OCI-LY7 (cell line): ENCODE measurements at regions not wholly inside any gene's neighbourhood (a gene's known extent, or its start where the extent isn't known, plus 50 kb on each side); places are given as distances from the start of the nearest gene placed in this dataset.

Experiments
- BruUV-seq: library from RNA; stranded (reverse); fragments of 400-500 nt; replicated peaks from 2 replicates; lab custom pipeline; 2021; lab: Mats Ljungman, UMichigan
- CTCF ChIA-PET: fragments of 300-600 bp; sonication (Branson Sonifier 250); formaldehyde crosslinking; loops from one replicate; lab custom pipeline; 2022; ENCODE audit warnings: antibody characterized with exemption; ENCODE audit not compliant: unreplicated experiment; lab: Charles Lee
- POLR2A ChIA-PET: fragments of 300-600 bp; sonication (Branson Sonifier 250); formaldehyde crosslinking; loops from one replicate; lab custom pipeline; 2022; ENCODE audit warnings: antibody characterized with exemption; lab: Charles Lee
- DNase-seq: peaks from one replicate; pipeline ENCODE4 v3.0.0-alpha.2; 2015; ENCODE audit warnings: low spot score
- H2AFZ ChIP-seq: fragments of 200-600 bp; sonication (generic), shearing (Covaris generic); 2 replicates; pipeline ENCODE4 v1.6.1; 2014; ENCODE audit warnings: mild to moderate bottlenecking, antibody characterized with exemption, low read length, moderate library complexity
- H3K27ac ChIP-seq: fragments of 200-600 bp; sonication (generic); 2 replicates; pipeline ENCODE4 v1.5.1; 2014; ENCODE audit warnings: mixed run types, low read depth, mild to moderate bottlenecking, moderate library complexity, low read length, inconsistent platforms; ENCODE audit not compliant: poor library complexity, severe bottlenecking
- H3K36me3 ChIP-seq: fragments of 200-600 bp; sonication (generic); 2 replicates; pipeline ENCODE4 v1.6.1; 2014; ENCODE audit warnings: mild to moderate bottlenecking, antibody characterized with exemption, low read length, moderate library complexity, mixed read lengths; ENCODE audit not compliant: insufficient read depth
- H3K4me1 ChIP-seq: fragments of 200-600 bp; sonication (generic); 2 replicates; pipeline ENCODE4 v1.5.1; 2014; ENCODE audit warnings: mild to moderate bottlenecking, low read length; ENCODE audit not compliant: insufficient read depth, poor library complexity, severe bottlenecking
- H3K4me2 ChIP-seq: fragments of 200-600 bp; sonication (generic); 2 replicates; pipeline ENCODE4 v1.6.1; 2014; ENCODE audit warnings: mild to moderate bottlenecking, low read length
- H3K4me3 ChIP-seq: fragments of 200-600 bp; sonication (generic); 2 replicates; pipeline ENCODE4 v1.5.1; 2014; ENCODE audit warnings: mild to moderate bottlenecking, low read depth, low read length; ENCODE audit not compliant: poor library complexity, severe bottlenecking
- H3K79me2 ChIP-seq: fragments of 200-600 bp; sonication (generic); 2 replicates; pipeline ENCODE4 v1.6.1; 2016; ENCODE audit warnings: low read depth, mild to moderate bottlenecking, low read length, moderate library complexity, mixed read lengths; ENCODE audit not compliant: insufficient read depth
- H3K9me2 ChIP-seq: fragments of 200-600 bp; sonication (generic); 2 replicates; pipeline ENCODE4 v1.6.1; 2016; ENCODE audit warnings: mild to moderate bottlenecking, low read length, mixed read lengths; ENCODE audit not compliant: insufficient read depth
- H3K9me3 ChIP-seq: fragments of 200-600 bp; sonication (generic); 2 replicates; pipeline ENCODE4 v1.6.1; 2014; ENCODE audit warnings: mild to moderate bottlenecking, mixed run types, low read length, mixed read lengths
- H4K20me1 ChIP-seq: fragments of 200-600 bp; sonication (generic); 2 replicates; pipeline ENCODE4 v1.6.1; 2014; ENCODE audit warnings: mild to moderate bottlenecking, antibody characterized with exemption, low read length, moderate library complexity, mixed read lengths; ENCODE audit not compliant: insufficient read depth
- EZH2phosphoT487 ChIP-seq: fragments of 200-600 bp; sonication (generic); IDR thresholded peaks from 2 replicates; pipeline ENCODE4 v1.6.1; 2018; ENCODE audit warnings: low read depth, borderline replicate concordance, mild to moderate bottlenecking, mixed run types, antibody characterized with exemption, low read length, moderate library complexity, mixed read lengths
- intact Hi-C: fragments of 100-400 bp; cut with micrococcal nuclease; formaldehyde crosslinking; loops from one replicate; pipeline ENCODE4 v1.10.0; 2022; ENCODE audit not compliant: unreplicated experiment
- TF ChIP-seq, protein P1 (sequence below): fragments of 200-600 bp; sonication (generic); conservative IDR thresholded peaks from 2 replicates; pipeline ENCODE4 v1.5.1; 2014; ENCODE audit warnings: mild to moderate bottlenecking, antibody characterized with exemption, low read length, moderate library complexity, mixed read lengths

DNA sequence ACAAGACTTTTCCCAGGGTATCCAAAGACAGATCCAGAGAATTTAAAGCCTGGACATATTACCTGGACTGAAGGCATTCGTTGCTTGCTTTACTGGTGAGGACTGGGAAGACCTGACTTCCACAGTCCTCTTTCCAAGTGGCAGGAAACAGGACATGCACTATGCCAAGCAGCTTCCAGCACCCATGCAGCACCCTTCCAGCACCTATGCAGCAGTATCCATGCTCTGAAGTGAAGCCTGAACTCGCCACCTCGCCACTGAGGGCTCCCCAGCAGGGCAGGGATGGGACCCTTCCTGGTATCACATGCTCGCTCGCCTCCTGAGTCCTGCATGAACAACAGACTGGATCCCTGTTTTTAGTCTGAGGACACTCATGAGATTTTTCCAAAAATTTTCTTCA is 189.9 kb upstream of the KLF14 start:
- H3K4me1 ChIP-seq, result no peaks in the 10 kb centered on the region
- TF ChIP-seq, protein P1, sequence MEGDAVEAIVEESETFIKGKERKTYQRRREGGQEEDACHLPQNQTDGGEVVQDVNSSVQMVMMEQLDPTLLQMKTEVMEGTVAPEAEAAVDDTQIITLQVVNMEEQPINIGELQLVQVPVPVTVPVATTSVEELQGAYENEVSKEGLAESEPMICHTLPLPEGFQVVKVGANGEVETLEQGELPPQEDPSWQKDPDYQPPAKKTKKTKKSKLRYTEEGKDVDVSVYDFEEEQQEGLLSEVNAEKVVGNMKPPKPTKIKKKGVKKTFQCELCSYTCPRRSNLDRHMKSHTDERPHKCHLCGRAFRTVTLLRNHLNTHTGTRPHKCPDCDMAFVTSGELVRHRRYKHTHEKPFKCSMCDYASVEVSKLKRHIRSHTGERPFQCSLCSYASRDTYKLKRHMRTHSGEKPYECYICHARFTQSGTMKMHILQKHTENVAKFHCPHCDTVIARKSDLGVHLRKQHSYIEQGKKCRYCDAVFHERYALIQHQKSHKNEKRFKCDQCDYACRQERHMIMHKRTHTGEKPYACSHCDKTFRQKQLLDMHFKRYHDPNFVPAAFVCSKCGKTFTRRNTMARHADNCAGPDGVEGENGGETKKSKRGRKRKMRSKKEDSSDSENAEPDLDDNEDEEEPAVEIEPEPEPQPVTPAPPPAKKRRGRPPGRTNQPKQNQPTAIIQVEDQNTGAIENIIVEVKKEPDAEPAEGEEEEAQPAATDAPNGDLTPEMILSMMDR, result no peak
- no peak for TF ChIP-seq EZH2phosphoT487
- no peak overlapping the region for H2AFZ ChIP-seq
- intact Hi-C loops, result no loop called here
- no peak overlapping the region for H3K4me2 ChIP-seq
- no peak overlapping the region for H3K27ac ChIP-seq
- no peak overlapping the region for H3K4me3 ChIP-seq
- no peaks in the 10 kb centered on the region for H4K20me1 ChIP-seq
- H3K79me2 ChIP-seq, result no peaks in the 10 kb centered on the region
- H3K9me2 ChIP-seq, result no peaks in the 10 kb centered on the region
- DNase-seq, result no peak
- H3K9me3 ChIP-seq, result no peaks in the 10 kb centered on the region
- ChIA-PET CTCF (no interaction called here), POLR2A (interaction anchor here (0.7 kb wide), 1 partner anchor 23 kb away, joined by 3 read pairs; no protein-coding TSS in a partner anchor)
- no TSS peak for BruUV-seq
- no peaks in the 10 kb centered on the region for H3K36me3 ChIP-seq

DNA sequence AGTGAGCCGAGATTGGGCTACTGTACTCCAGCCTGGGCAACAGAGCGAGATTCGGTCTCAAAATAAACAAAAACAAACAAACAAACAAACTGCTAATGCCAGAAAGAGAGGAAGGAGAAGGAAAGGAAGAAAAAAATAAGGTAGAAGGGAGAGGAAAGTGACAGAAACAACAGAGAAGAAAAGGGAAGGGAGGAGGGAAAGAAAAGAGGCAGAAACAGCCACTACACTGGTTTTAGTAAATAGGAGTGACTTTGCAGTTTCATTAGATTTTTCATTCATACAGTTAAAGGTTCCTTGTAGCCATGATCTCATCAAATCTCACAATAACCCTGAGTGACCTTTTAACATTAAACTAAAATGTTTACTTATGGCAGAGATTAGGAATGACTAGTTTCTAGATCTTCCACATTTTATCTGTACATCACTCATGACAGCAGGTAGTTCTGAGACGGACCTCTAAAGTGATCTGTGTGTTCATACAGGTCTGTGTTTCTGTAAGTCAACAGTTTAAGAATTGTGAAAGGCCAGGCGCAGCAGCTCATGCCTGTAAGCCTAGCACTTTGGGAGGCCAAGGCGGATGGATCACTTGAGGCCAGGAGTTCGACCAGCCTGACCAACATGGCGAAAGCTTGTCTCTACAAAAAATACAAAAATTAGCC is 191.3 kb upstream of the KLF14 start:
- no peak for DNase-seq
- Histone ChIP-seq H2AFZ (no peak overlapping the region), H3K79me2 (no peaks in the 10 kb centered on the region), H3K4me3 (no peak overlapping the region), H4K20me1 (no peaks in the 10 kb centered on the region), H3K9me3 (no peaks in the 10 kb centered on the region), H3K4me1 (peaks cover 3% of the 10 kb centered on the region), H3K4me2 (no peak overlapping the region), H3K9me2 (no peaks in the 10 kb centered on the region), H3K36me3 (no peaks in the 10 kb centered on the region), H3K27ac (no peak overlapping the region)
- POLR2A ChIA-PET, result no interaction called here
- TF ChIP-seq, protein P1, result no peak
- no peak for TF ChIP-seq EZH2phosphoT487
- BruUV-seq, result no TSS peak
- intact Hi-C loops, result no loop called here
- CTCF ChIA-PET, result no interaction called here

DNA sequence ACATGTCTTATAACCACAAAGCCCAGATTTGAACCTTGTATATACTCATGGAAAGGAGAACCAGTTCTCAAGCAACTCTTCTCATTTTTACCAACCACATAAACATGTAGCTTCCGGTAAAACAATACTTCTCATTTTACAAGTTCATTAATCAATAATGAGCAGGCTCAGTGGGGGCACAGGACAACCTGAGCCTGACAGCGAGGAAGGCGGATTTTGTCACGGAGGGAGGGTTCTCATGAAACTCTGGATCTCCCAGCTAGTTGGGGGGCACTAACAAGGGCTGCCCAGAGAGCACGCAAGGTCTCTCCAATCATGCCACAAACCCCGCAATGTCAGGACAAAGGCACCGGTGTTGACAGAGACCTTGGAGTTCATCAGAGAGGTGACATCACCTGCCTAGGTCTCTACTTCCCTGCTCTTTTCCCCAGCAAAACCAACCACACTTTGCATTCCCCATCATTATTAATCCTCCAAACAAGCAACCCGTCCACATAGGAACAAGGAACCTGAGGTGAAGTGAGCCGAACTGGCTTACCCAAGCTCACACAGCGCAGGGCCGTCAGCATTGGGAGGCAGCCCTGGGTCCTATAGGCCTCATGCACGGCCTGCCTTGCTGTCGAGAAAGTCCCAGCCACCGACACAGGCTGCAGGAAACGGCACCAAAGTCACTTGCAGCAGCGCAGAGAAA is 192.1 kb upstream of the KLF14 start:
- Histone ChIP-seq H2AFZ (no peak overlapping the region), H3K9me2 (no peaks in the 10 kb centered on the region), H3K36me3 (no peaks in the 10 kb centered on the region), H3K4me2 (no peak overlapping the region), H3K27ac (no peak overlapping the region), H3K9me3 (no peaks in the 10 kb centered on the region), H3K4me3 (no peak overlapping the region), H3K4me1 (peaks cover 6% of the 10 kb centered on the region), H3K79me2 (no peaks in the 10 kb centered on the region), H4K20me1 (no peaks in the 10 kb centered on the region)
- CTCF ChIA-PET, result no interaction called here
- no TSS peak for BruUV-seq
- POLR2A ChIA-PET, result interaction anchor here (0.6 kb wide), 1 partner anchor 77 kb away, joined by 3 read pairs; no protein-coding TSS in a partner anchor
- intact Hi-C loops, result no loop called here
- TF ChIP-seq, protein P1, result no peak
- no peak for TF ChIP-seq EZH2phosphoT487
- no peak for DNase-seq
